CD4-positive, alpha-beta T cell treated with Interleukin-12 subunit alpha and Interleukin-12 subunit beta, for 1 hour (primary cell): ENCODE measurements at regions not wholly inside any gene's neighbourhood (a gene's known extent, or its start where the extent isn't known, plus 50 kb on each side); places are given as distances from the start of the nearest gene placed in this dataset.
A peak's percentile ranks its signal among the peaks of the same experiment; 100 is the strongest.
"Not testable (repeated sequence)": the region's sequence is repeated elsewhere in the genome, so short reads cannot be mapped to it uniquely, and the experiment has no call there.

Experiments
- DNase-seq: peaks from one replicate; pipeline ENCODE4 v3.0.0-alpha.2; 2020

DNA sequence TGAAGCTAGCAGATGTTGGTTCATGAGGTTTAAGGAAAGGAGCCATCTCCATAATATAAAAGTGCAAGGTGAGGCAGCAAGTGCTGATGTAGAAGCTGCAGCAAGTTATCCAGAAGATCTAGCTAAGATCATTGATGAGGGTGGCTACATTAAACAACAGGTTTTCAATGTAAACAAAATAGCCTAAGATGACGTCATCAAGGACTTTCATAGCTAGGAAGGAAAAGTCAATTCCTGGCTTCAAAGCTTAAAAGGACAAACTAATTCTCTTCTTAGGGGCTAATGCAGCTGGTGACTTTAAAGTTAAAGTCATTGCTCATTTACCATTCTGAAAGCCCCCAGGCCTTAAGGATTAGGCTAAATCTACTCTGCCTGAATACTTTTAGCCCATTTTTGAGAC is 141.9 kb downstream of the MID1IP1 start:
- no peak for DNase-seq

DNA sequence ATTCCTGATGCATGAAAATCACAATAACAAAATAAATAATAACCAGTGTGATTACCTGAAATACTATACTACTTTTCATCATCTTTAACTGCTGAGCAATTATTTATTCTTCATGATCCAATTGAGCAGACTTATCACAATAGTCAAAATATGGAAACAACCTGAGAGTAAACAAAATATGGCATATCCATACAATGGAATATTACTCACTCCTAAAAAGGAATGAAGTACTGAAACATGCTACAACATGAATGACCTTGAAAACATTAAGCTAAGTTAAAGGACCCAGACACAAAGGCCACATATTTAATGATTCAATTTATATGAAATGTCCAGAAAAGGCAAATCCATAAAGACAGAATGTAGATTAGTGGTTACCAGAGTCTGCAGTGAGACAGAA is 146.8 kb downstream of the MID1IP1 start:
- no peak for DNase-seq

DNA sequence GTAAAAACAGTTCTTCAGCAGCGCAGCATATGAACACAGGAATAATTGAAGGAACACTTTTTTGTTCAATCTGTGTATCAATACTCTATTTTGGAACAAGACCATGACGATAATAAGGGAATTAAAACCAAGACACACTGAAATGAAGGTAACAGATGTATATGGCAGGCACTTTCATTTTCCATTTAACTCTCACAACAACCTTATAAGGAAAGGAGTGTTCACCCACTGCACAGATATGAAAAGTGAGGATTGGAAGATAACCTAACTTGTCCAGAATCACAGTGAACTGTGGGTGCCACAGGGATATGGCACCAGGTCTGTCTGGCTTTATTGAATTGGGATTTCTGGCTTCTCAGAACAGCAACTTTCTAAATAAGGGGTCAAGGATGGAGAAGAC is 153.3 kb downstream of the MID1IP1 start:
- DNase-seq, result no peak

DNA sequence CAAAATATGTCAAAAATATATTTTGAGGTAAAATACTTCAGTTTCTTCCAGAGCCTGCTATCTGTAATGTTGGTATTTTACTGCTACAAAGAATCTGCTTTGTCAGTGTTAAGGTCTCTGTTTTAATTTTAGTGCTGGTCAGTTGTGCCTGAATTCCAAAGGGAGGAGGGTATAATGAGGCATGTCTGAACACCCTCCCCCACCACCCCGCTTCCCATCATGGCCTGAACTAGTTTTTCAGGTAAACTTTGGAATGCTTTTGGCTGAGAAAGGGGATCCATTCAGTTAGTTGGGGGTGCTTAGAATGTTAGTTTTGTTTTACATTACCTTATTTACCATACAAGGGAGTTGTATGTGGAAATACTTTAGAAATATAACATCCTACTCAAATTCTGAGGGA is 158.5 kb downstream of the MID1IP1 start:
- no peak for DNase-seq

DNA sequence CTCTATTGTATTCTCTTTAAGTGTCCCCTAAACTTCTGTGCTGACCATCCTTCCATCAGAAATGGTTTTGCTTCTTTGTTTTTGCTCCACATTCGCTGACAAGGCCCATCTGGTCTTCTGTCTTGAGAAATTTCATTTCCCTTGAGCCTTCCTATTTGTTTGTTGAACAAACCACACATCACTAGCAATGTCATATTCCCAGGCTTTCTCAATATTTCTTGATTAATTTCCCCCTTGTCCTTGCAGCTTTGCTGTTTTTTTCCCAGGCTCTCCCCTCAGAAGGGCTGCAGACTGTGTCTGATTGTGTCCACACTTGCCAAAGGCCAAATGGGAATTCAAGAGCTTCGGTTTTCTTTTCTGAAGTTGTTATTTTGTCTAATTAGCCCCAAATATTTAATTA is 158.9 kb downstream of the MID1IP1 start:
- no peak for DNase-seq

DNA sequence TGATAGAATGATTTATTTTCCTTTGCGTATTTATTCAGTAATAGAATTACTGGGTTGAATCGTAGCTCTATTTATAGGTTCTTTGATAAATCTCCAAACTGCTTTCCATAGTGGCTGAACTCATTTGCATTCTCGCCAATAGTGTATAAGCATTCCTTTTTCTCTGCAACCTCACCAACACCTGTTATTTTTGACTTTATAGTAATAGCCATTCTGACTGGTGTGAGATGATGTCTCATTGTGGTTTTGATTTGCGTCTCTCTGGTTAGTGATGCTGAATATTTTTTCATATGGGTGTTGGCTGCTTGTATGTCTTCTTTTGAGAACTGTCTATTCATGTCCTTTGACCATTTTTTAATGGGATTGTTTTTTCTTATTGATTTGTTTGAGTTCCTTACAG is 160.7 kb downstream of the MID1IP1 start:
- DNase-seq, result no peak

DNA sequence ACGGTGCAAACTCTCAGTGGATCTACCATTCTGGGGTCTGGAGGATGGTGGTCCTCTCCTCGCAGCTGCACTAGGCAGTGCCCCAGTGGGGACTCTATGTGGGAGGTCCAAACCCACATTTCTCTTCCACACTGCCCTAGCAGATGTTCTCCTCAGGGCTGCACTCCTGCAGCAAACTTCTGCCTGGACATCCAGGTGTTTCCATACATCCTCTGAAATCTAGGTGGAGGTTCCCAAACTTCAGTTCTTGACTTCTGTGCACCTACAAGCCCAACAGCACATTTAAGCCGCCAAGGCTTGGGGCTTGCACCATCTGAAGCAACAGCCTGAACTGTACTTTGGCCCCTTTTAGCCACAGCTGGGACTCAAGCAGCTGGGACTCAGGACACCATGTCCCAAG is 162.0 kb downstream of the MID1IP1 start:
- not testable (repeated sequence) for DNase-seq

DNA sequence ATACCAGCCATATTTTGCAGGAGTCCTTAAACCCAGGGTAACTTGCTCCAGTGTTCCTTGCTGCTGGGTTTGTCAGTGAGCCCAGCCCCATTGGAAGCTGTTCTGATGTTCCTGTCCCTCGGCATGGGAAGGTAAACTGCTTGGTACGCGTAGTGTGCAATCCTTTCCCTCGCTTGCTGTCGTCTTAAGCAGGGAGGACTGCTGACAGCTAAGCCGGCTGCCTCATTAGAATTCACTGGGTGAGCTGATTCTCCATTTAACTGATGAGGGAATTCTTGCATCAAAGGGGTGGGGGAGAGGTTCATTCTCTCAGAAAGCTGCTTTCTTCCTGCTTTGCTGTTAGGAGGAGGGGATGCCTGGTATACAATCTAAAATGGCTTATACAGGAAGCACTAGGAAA is 164.6 kb downstream of the MID1IP1 start:
- DNase-seq, result no peak

DNA sequence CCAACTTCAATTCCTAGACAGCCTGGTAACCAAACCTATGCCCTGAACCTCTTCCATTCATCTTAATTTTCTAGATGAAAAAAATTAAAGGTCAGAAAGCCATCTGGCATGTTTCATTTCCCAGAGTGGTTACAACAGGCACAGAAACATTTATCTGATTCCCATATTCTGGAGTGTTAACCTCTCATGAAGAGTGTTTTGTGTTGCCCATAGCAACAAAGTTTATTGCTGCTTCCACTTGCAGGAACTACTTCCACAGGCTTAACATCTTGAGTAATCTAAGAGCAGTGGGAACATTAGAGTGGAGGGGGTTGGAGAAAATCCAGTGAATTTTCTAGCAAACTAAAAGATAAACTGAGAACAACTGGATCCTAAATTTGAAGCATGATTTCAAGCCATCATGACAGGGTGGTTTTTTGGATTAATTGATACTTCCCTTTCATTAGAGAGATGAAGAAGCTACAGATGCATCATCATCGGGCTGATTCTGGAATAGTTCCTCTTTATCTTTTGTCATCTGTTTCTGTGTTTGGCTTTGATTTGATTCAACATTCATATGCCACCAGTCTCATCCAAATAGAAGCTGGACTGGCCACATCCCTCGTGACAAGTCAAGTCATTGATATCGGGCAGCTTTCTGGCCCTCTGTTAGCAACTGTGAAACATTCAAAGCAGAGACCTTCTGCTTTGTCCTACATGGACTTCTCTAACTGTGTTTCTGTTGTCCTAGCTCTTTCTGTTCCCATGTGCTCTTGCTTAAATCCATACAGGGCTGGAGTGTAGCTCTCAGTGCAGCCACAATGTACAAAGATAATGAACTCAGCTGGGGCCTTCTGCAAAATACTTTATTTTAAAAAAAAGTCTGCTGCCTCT is 167.3 kb downstream of the MID1IP1 start:
- no peak for DNase-seq

DNA sequence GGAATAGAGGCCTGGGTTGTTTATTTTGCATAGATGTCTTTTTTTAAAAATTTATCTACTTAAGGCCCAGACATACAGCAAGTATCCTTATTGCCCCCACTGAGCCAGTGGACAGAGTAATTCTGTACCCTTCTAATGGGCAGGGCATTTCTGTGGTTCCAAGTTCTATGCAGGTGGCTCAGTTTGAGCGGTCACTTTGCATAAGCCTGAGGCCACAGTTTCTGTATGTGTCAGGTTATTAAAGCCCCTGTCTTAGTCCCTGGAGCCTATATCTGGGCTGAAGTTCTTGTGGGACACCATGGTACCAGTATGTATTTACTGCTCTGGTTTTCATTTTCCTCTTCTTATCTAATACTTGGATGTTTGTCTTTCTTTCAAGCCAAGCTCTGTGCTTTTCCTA is 168.8 kb downstream of the MID1IP1 start:
- no peak for DNase-seq

DNA sequence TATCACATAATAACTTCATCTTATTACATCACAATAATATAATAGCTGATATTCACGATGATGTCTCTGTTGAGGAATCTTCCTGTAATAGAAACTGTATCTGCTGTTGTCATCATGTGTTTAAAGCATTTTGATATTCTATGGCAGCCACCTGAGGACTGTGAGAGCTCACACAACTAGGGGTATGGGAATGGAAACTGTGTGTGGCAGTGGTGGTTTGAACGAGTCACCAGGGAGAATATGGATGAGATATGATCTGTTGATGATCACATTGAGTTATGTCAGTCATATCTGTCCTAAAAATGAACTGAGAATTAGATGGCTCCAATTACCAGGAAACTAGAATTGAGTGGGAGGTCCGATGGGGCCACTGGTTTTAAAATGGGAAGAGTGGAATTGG is 169.6 kb downstream of the MID1IP1 start:
- no peak for DNase-seq

DNA sequence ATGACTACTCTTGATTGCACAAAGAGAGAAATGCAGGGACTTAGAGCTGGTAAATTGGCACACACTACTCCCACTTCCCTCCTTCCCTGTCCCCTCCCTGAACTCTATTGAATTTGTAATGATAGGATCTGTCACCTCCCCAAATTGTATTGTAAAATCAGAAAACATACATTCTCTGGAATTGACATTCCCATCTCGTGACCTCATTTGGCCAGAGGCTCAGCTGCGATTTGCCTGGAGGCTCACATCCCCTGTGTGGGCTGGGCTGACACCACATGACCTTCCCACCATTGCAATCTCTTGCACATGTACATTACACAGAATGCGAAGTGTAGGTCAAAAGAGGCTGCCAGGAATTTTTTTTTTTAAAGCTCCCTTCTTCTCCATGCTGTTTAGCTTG is 172.1 kb downstream of the MID1IP1 start:
- DNase-seq, result no peak

DNA sequence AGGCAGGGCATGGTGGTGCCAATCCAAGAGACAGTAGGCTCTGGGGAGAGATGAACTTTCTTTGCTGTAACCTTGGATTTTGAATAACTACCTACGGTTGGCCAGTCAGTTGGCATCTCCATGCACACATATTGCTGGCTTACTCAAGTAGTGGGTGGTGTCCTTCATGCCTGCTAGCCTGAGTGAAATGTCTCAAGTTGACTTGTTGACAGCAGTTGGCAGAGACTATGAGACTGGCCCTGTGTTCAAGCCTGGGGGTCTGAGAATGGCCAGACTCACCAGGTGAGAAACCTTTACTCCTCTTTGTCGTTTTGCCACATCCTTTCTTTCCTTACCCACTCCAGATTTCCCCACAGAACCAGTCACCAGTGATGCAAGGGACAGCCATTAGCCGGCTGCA is 173.3 kb downstream of the MID1IP1 start:
- no peak for DNase-seq

DNA sequence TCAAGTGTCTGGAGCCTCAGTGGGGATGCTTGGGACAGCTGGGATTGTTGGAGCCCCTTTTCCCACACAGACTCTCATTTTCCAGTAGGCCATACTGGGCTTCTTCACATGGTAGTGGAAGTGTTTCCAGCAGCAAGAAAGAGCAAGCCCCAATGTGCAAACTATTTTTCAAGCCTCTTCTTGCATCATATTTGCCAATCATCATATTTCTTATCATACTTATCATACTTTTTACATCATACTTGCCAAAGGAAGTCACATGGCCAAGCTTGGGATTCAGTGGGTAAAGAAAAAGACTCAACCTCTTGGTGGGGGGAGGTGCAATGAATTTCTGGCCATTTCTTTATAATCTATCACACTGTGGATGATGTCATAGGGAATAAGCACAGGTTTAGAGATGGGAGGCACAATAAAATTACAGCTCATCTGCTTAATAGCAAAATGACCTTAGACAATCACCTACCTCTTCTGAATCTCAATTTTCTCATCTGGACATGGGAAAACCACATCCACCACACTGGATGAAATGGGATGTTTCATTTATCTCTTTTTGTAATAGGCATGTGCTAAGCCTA is 174.2 kb downstream of the MID1IP1 start:
- DNase-seq, result no peak

DNA sequence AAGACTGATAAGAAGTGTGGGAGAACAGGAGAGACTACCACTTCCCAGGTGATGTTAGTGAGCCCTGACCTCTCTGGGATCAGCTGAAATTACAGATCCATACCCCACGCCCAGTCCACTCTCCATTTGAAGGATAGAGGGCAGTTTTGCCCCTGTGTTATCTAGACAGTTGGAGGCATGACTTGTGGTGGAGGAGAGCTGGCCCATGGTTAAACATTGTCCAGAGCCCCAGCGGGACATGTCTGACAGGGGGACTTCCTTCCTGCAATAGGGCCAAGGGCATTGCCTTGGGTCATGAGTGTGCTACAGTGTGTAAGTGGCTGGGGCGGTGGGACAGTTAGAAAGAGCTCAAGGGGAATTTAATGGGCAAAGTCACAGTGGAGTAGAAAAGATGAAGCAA is 181.1 kb downstream of the MID1IP1 start:
- no peak for DNase-seq

DNA sequence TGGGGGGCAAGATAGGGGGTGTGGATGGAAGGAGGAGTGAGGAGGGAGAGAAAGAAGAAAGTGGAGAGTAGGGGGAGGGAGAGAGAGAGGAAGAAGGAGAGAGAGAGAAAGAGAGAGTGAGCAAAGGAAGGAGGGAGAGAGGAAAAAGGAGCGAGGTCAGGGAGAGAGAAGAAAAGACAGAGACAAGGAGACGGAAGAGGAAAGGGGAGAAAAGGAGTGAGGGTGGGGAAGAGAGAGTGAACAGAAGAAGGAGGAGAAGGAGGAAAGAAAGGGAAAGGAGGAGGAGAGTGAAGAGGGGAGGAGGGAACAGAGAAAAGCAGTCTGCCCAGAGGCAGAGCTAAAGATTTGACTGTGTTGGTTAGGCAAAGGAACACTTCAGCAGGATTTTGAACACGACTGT is 181.6 kb downstream of the MID1IP1 start:
- DNase-seq, result no peak

DNA sequence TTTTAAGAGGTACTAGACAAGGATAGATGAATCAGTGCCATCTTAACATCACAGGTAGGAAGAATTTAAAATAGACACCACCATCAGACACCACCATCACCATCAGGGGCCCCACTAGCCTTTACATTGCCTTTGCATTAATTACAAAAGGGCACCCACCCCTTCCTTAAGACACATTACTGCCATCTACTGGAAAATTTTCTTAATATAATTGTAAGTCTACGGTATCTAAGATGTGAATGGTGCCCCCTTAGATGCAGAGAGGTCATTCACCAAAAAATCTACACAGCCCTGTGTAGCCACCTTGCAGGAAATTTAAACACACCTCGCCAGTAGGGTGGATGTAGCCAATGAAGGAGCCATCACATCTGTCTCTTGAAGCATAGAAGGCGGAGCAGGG is 184.1 kb downstream of the MID1IP1 start:
- DNase-seq, result peak; percentile 32

DNA sequence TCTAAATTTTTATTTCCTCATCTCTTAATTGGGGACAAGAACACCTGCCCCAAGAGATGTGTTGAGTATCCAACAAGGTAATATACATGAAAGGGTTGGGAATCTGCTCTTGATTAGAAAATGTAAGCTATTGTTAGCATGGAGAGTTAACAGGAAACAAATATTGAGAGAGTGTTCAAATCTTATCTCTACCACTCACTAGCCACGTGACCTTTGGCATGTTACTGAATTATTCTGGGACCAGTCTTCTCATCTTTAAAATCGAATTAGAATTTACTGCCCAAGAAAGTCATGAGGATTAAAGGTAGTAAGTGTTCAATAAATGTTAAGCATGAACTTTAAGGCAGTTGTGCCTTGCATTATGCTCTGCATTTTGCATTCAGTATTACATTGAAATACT is 184.7 kb downstream of the MID1IP1 start:
- DNase-seq, result no peak

DNA sequence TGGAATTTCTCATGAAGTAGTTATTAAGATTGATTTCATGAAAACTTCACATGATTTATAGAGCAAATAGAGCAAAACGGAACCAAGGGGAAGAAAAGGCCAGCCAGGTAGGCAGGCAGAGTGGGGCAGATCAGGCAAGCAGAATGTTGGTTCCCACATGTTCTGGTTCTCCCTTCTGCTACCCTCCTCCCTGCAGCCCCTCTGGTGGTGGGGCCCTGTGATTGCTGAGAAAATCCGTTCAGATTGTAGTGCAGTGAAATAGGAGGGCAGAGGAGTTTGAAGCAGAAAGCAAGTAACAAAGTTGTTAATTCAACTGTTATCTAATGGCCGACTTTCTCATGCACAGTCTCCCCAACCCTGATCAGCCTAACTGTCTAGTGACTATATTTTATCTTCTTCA is 185.3 kb downstream of the MID1IP1 start:
- DNase-seq, result no peak

DNA sequence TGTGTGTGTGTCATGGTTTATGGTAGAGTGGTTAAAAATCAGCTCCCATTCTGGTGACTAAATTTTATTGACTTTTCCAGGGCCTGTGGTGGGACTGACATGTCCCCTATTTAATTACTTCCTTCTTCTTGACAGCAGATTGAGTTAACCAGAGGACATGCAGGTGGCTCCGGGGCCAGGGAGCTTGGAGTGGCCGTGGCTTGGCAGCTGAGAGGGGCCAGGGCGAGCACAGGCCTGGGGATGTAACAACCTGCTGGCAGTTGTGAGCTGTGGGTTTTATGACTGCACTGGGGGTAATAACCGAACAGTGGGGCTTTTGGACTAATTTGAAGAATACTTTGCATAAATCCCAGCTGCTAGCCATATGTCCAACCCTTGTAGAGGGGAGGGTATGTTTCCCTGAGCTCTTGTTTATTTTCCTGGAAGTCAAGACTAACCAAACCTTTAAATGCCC is 186.0 kb downstream of the MID1IP1 start:
- DNase-seq, result no peak

DNA sequence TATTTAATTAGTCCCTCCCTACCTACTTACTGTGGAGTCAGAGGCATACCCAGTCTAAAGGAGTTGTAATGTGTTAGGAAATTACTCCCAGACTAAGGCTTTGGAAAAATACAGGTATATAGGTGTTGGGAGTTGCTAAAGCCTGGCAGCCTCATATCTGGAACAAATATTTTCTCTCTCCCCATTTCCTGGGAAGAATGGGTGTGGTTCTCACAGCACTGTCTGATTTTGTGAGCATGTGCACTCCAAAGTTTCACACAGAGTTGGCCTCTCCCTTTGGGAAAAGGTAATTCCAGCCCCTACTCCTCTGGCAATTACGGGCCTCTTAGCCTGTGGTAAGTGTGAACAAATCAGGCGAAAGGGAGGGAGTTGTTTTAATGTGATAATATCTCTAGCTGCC is 187.0 kb downstream of the MID1IP1 start:
- DNase-seq, result no peak

DNA sequence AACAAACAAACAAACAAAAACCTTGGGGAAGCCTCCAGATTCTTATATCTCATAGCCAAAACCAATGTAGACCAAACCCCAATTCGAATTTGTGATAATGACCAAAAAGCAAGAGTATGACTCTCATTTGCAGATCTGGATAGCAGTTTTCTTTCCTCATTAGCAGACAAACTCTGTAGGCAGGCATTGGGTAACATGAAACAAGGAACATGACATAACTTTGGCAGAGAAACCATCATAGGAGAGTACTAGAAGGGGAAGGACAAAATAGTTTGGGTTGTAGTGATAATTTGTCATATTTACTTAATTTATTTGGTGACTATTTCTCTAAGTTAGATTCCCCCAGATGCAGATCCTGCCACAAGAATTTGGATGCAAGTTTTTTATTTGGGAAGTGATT is 187.8 kb downstream of the MID1IP1 start:
- no peak for DNase-seq

DNA sequence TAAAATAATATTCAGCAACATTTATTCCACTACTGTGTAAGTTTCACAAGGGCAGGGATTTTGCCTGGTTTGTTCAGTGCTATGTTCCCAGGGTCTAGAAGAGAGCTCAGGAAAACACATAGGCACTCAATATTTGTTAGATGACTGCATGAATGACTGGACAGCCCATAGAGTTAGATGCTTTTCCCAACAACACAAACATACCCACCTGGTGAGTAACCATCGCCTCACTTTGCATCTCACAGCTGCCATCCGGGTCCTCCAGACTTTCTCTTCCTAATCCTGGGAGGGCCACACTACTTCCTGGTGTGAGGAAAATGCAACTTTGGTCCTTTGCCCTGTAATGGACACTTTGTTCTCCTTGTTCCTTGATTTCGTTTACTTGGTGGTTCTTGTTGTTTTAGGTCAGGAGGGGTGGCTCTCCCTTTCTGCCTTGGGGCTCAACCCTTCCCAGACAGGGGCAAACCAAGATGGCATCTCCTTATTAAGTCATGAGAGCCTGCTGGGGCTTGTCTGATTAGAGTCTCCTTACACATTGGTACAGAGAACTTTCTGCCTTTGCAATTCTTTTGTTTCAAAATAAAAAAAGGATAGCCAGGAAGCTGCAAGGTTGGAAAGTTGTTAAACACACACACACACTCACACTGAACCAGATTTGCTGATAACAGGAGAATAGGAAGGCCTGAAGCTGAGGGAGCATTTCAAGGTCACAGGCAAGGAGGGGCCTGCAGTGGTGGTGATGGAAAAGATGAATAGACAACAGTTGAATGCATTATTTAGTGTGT is 190.6 kb downstream of the MID1IP1 start:
- no peak for DNase-seq
